Transverse colon (tissue), 4 donors: ENCODE measurements at regions not wholly inside any gene's neighbourhood (a gene's known extent, or its start where the extent isn't known, plus 50 kb on each side); places are given as distances from the start of the nearest gene placed in this dataset.

Experiments used
- DNase-seq: peaks from one replicate; pipeline ENCODE4 v3.0.0-alpha.2; 2019
- H3K27ac ChIP-seq, 4 donors: fragments of 200-600 bp; sonication (generic); 2 replicates each; pipeline ENCODE4 v1.5.1; 2016 to 2018; ENCODE audit warnings: inconsistent platforms in 4 of 4
- H3K27me3 ChIP-seq: fragments of 200-600 bp; sonication (generic); 2 replicates; pipeline ENCODE4 v1.5.1; 2017; ENCODE audit warnings: inconsistent platforms
- H3K36me3 ChIP-seq, 4 donors: fragments of 200-600 bp; sonication (generic); 2 replicates each; pipeline ENCODE4 v1.5.1; 2017 to 2019; ENCODE audit warnings: inconsistent platforms in 4 of 4
- H3K4me1 ChIP-seq, 4 donors: fragments of 200-600 bp; sonication (generic); 2 replicates each; pipeline ENCODE4 v1.5.1; 2017 to 2020; ENCODE audit warnings: inconsistent platforms in 4 of 4
- H3K4me3 ChIP-seq, 4 donors: fragments of 200-600 bp; sonication (generic); 1 replicate in 1 of 4; 2 replicates in 3 of 4; pipeline versions ENCODE4 v1.5.1 to v1.6.1; 2017 to 2019; ENCODE audit warnings: inconsistent platforms in 4 of 4
- H3K9me3 ChIP-seq, 2 donors: fragments of 200-600 bp; sonication (generic); 2 replicates each; pipeline ENCODE4 v1.5.1; 2017 to 2019; ENCODE audit warnings: inconsistent platforms in 2 of 2
- EP300 ChIP-seq: sonication (generic); formaldehyde crosslinking; IDR thresholded peaks from one replicate; pipeline ENCODE4 v1.6.1; 2017; ENCODE audit warnings: antibody characterized with exemption, low read depth
- POLR2A ChIP-seq: fragments of 450-650 bp; IDR thresholded peaks from one replicate; pipeline ENCODE4 v1.6.1; 2016; ENCODE audit warnings: antibody characterized with exemption, mild to moderate bottlenecking, moderate library complexity
- POLR2AphosphoS5 ChIP-seq, 3 donors: sonication (generic); formaldehyde crosslinking; IDR thresholded peaks; one replicate each; pipeline ENCODE4 v1.6.1; 2016; ENCODE audit warnings: antibody characterized with exemption in 3 of 3
- WGBS, 2 donors: methylation state at CpG; one replicate each; pipeline ENCODE4 v1.1.5; 2018; ENCODE audit warnings: low coverage in 1 of 2; 5-methylcytosine and 5-hydroxymethylcytosine counted together
- in situ Hi-C, 4 donors: fragments of 200-750 bp; cut with MboI; loops; one replicate each; pipeline versions ENCODE4 v1.15.0 to v1.15.1; 2017; ENCODE audit warnings: low sequenced_read_pairs in 3 of 4, low pct_ligation_motif_present in 1 of 4, low pct_unique_long_range_greater_than_20kb in 1 of 4
- intact Hi-C: fragments of 100-400 bp; cut with DNase I; formaldehyde crosslinking; loops from one replicate; pipeline ENCODE4 v1.15.1; 2023; ENCODE audit warnings: low total_unique reads
- TF ChIP-seq, protein P1 (sequence below), 5 experiments: fragments of 200-600 bp in 3 of 5; fragments of 450-650 bp in 2 of 5; sonication (generic) in 3 of 5; IDR thresholded peaks; 1 replicate in 2 of 5; 2 replicates in 3 of 5; pipeline ENCODE4 v1.5.1; 2016 to 2017; ENCODE audit warnings: antibody characterized with exemption in 5 of 5, inconsistent platforms in 3 of 5, mild to moderate bottlenecking in 2 of 5, moderate library complexity in 1 of 5

DNA sequence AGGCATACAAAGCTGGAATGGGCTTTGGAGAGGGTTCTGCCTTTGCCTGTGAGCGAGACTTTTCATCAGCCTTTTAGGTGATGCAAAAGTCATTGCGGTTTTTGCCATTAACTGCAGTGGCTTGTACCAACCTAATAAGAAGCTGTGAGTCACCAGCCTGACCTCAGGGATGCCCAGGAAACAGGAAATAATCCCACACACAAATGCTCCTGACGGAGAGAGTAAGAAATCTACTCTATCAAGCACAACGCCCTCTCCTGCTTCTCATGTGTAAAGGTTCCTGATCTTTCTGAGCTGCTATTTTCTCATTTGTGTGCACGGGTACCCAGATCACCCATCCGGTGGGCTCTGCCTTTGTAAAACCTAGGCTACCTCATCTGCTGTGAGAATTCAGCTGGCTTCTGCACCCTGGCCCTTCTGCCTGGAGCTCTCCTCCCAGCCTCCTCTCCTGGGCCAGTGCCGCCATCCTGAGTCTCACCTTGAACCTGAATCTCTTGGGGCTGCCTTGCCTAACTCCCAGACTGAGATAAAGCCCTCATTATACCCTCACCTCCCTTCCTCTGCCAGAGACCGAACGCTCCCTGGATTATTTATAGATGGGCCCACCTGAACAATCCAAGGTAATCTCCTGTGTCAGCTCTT, 299.7 kb downstream of the C16orf95 start:
- H3K36me3 ChIP-seq, result no peaks in the 10 kb centered on the region
- no peaks in the 10 kb centered on the region for H3K4me1 ChIP-seq
- 53 to 90% methylated on average over 2 to 9 of the region's 9 CpGs for WGBS, 2 donors
- TF ChIP-seq POLR2AphosphoS5 (IDR thresholded peaks at IDR 0.05) (no peak), EP300 (no peak), POLR2A (no peak)
- TF ChIP-seq, protein P1, sequence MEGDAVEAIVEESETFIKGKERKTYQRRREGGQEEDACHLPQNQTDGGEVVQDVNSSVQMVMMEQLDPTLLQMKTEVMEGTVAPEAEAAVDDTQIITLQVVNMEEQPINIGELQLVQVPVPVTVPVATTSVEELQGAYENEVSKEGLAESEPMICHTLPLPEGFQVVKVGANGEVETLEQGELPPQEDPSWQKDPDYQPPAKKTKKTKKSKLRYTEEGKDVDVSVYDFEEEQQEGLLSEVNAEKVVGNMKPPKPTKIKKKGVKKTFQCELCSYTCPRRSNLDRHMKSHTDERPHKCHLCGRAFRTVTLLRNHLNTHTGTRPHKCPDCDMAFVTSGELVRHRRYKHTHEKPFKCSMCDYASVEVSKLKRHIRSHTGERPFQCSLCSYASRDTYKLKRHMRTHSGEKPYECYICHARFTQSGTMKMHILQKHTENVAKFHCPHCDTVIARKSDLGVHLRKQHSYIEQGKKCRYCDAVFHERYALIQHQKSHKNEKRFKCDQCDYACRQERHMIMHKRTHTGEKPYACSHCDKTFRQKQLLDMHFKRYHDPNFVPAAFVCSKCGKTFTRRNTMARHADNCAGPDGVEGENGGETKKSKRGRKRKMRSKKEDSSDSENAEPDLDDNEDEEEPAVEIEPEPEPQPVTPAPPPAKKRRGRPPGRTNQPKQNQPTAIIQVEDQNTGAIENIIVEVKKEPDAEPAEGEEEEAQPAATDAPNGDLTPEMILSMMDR (IDR thresholded peaks at IDR 0.05), result no peak
- H3K4me3 ChIP-seq, result no peak overlapping the region
- no peak overlapping the region for H3K27ac ChIP-seq
- intact Hi-C loops (no loop called here), in situ Hi-C loops (no loop called here)
- no peak for DNase-seq
- H3K9me3 ChIP-seq, result no peaks in the 10 kb centered on the region
- H3K27me3 ChIP-seq, result peaks cover 49% of the 10 kb centered on the region

- H3K27ac ChIP-seq, result no peak overlapping the region
- no peak overlapping the region for H3K4me3 ChIP-seq
- no peak for TF ChIP-seq POLR2AphosphoS5 (IDR thresholded peaks at IDR 0.05)
- TF ChIP-seq EP300, result no peak
- TF ChIP-seq, protein P1 (IDR thresholded peaks at IDR 0.05), result no peak
- TF ChIP-seq POLR2A, result no peak
- H3K36me3 ChIP-seq, result no peaks in the 10 kb centered on the region
- DNase-seq, result no peak
- peaks cover 12% of the 10 kb centered on the region for H3K27me3 ChIP-seq
- WGBS, 2 donors, result 60 to 72% methylated on average over 1 of the region's 1 CpG
- no peaks in the 10 kb centered on the region for H3K4me1 ChIP-seq
- intact Hi-C loops, result no loop called here
- in situ Hi-C loops, result no loop called here
- no peaks in the 10 kb centered on the region for H3K9me3 ChIP-seq
Observed at GRCh38 chr16:87025676-87026075, 291.5 kb downstream of the C16orf95 start.

DNA sequence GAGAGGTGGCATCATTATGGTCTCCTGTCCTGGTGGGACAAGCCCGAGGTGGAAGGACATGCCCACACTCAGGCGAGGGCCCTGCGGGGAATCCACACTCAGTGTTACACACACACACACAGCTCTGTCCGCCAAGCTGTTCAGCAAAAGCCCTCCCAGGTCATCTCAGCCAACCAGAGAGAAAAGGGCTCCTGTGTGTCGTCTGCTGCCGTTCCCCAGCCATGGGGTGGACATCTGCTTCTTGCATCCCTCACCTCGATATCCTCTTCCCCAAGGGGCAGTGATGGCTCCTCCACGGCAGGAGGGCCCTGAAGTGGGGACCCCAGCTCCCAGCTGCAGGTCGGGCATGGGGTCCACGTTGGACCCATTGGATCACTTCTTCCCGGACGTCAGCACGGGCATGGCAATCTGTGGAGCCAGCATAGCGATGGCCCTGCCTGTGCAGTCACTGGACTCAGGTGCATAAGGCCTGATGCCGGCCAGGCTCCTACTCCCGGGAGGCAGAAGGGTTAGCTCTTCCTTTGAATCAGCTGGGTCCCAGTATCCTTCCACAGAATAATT, 290.1 kb downstream of the C16orf95 start:
- TF ChIP-seq POLR2A, result no peak
- no peak for TF ChIP-seq EP300
- TF ChIP-seq, protein P1 (IDR thresholded peaks at IDR 0.05), result no peak
- no peak for TF ChIP-seq POLR2AphosphoS5 (IDR thresholded peaks at IDR 0.05)
- H3K27ac ChIP-seq, result no peak overlapping the region
- no peaks in the 10 kb centered on the region for H3K9me3 ChIP-seq
- no peak overlapping the region for H3K4me3 ChIP-seq
- H3K36me3 ChIP-seq, result no peaks in the 10 kb centered on the region
- DNase-seq, result no peak
- H3K27me3 ChIP-seq, result peaks cover under 1% of the 10 kb centered on the region
- WGBS, 2 donors, result 79 to 81% methylated on average over 5 to 15 of the region's 16 CpGs
- in situ Hi-C loops, result no loop called here
- H3K4me1 ChIP-seq, result no peaks in the 10 kb centered on the region
- intact Hi-C loops, result no loop called here

DNA sequence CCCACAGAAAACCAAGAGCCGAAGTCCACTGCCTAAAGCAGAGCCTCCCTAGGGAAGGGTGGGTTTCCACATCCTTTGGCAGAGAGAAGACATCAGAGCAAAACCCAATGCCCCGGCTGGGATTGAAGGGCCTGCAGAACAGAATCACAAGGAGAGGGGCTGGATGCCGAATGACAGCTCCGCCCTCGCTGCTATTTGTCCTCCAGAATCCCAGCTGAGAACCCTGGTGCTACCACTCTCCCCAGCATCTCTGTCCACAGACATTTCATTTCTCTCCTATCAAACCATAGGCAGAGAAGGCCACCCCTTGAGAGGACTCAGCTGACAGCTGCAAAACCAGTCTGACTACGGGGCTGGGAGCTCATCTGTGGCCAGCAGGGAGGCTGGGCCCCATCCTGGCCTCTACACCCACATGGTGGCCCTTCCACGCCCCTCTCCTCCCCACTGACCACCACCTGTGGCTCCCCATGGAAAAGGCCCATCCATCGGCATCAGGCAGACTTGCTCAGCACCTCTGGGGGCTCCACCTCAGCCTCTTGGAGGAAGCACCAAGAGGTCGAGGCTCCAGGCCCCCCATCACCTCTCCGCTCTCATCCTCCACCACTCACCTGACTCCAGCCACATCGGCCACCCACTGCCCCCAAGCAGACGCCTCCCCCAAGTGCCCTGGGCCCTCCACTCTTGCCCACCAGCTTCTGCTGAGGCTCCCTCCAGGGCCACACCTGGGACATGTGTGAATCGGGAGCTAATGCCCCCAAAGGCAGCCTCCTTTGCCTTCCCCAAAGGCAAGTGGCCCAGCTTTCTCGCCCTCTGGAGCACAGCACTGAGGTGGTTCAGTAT, 288.5 kb downstream of the C16orf95 start:
- Histone ChIP-seq H3K27ac (no peak overlapping the region), H3K36me3 (no peaks in the 10 kb centered on the region), H3K27me3 (no peaks in the 10 kb centered on the region), H3K4me1 (no peaks in the 10 kb centered on the region), H3K9me3 (no peaks in the 10 kb centered on the region), H3K4me3 (no peak overlapping the region)
- TF ChIP-seq, protein P1 (IDR thresholded peaks at IDR 0.05), result no peak
- no peak for TF ChIP-seq POLR2A
- no peak for TF ChIP-seq POLR2AphosphoS5 (IDR thresholded peaks at IDR 0.05)
- TF ChIP-seq EP300, result no peak
- no peak for DNase-seq
- in situ Hi-C loops (no loop called here), intact Hi-C loops (no loop called here)
- WGBS, 2 donors, result 76% methylated on average over 14 of the region's 14 CpGs; no CpG with 5 or more reads in 1 of the 2 donors
